Astrocyte of the cerebellum (primary cell): ENCODE measurements at regions not wholly inside any gene's neighbourhood (a gene's known extent, or its start where the extent isn't known, plus 50 kb on each side); places are given as distances from the start of the nearest gene placed in this dataset.

Experiments used
- DNase-seq: peaks from one replicate; pipeline ENCODE4 v3.0.0-alpha.2; 2011; ENCODE audit warnings: low read depth
- H3K4me3 ChIP-seq: 2 replicates; pipeline ENCODE4 v1.5.1; 2011; ENCODE audit warnings: mild to moderate bottlenecking, low read depth, low read length, moderate library complexity
- CTCF ChIP-seq: IDR thresholded peaks from 2 replicates; pipeline ENCODE4 v1.5.1; 2012; ENCODE audit warnings: low read length, low read depth, moderate library complexity, mild to moderate bottlenecking; ENCODE audit errors: missing control alignments
- in situ Hi-C: cut with HindIII; loops from 2 replicates; pipeline ENCODE4 v1.10.0; 2017; ENCODE audit warnings: low sequenced_read_pairs

GRCh38 chr14:84767434-84767833 lies 762.5 kb upstream of the FLRT2 start:
- no peak for DNase-seq
- in situ Hi-C loops = no loop called here
- no peak for TF ChIP-seq CTCF
- no peak overlapping the region for H3K4me3 ChIP-seq

GRCh38 chr14:84770030-84770429 lies 759.9 kb upstream of the FLRT2 start:
- DNase-seq = no peak
- TF ChIP-seq CTCF = no peak
- in situ Hi-C loops = no loop called here
- H3K4me3 ChIP-seq = no peak overlapping the region

GRCh38 chr14:84777356-84777755 lies 752.6 kb upstream of the FLRT2 start:
- H3K4me3 ChIP-seq = no peak overlapping the region
- no peak for TF ChIP-seq CTCF
- in situ Hi-C loops = no loop called here
- DNase-seq = no peak

GRCh38 chr14:84782902-84783301 lies 747.0 kb upstream of the FLRT2 start:
- TF ChIP-seq CTCF = no peak
- in situ Hi-C loops = no loop called here
- no peak for DNase-seq
- H3K4me3 ChIP-seq = no peak overlapping the region

GRCh38 chr14:84783511-84783910 lies 746.4 kb upstream of the FLRT2 start:
- no peak for DNase-seq
- TF ChIP-seq CTCF = no peak
- H3K4me3 ChIP-seq = no peak overlapping the region
- in situ Hi-C loops = no loop called here

GRCh38 chr14:84785996-84786395 lies 743.9 kb upstream of the FLRT2 start:
- no peak for DNase-seq
- no peak for TF ChIP-seq CTCF
- in situ Hi-C loops = no loop called here
- no peak overlapping the region for H3K4me3 ChIP-seq

GRCh38 chr14:84789012-84789411 lies 740.9 kb upstream of the FLRT2 start:
- no peak for DNase-seq
- no peak for TF ChIP-seq CTCF
- in situ Hi-C loops = no loop called here
- no peak overlapping the region for H3K4me3 ChIP-seq
